Ovary (tissue), 3 donors: ENCODE measurements at regions not wholly inside any gene's neighbourhood (a gene's known extent, or its start where the extent isn't known, plus 50 kb on each side); places are given as distances from the start of the nearest gene placed in this dataset.

Experiments used
- POLR2A ChIP-seq: fragments of 450-650 bp; IDR thresholded peaks from one replicate; pipeline ENCODE4 v1.6.1; 2017; ENCODE audit warnings: antibody characterized with exemption, mild to moderate bottlenecking, moderate library complexity
- TF ChIP-seq, protein P1 (sequence below), 3 donors: fragments of 450-650 bp in 2 of 3; fragments of 200-600 bp in 1 of 3; IDR thresholded peaks; one replicate each; pipeline versions ENCODE4 v1.5.1 to v1.8.0; 2016 to 2022; ENCODE audit warnings: antibody characterized with exemption in 3 of 3, mild to moderate bottlenecking in 1 of 3
- donor health status: DM: no; HTN: no; CAD: no.

DNA sequence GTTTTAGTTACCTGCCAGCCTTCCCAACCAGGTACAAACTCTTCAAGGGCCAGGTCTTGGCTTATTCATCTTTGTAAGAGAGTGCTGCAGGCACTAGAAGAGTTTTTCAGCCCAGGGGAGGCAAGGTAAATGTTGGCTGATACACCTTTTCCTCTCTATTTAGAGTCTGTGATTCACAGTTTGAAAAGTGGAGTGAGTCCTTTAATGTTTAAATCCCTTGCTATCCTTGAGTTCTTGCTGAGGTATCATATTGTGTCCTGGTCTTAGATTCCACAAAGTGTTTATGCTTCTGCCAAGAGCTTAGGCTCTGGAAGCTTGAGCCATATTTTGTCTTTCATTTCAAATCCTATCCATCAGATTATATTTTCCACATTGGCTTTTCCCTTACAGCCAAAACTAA is 52.8 kb upstream of the CITED2 start:
- TF ChIP-seq, protein P1, sequence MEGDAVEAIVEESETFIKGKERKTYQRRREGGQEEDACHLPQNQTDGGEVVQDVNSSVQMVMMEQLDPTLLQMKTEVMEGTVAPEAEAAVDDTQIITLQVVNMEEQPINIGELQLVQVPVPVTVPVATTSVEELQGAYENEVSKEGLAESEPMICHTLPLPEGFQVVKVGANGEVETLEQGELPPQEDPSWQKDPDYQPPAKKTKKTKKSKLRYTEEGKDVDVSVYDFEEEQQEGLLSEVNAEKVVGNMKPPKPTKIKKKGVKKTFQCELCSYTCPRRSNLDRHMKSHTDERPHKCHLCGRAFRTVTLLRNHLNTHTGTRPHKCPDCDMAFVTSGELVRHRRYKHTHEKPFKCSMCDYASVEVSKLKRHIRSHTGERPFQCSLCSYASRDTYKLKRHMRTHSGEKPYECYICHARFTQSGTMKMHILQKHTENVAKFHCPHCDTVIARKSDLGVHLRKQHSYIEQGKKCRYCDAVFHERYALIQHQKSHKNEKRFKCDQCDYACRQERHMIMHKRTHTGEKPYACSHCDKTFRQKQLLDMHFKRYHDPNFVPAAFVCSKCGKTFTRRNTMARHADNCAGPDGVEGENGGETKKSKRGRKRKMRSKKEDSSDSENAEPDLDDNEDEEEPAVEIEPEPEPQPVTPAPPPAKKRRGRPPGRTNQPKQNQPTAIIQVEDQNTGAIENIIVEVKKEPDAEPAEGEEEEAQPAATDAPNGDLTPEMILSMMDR (IDR thresholded peaks at IDR 0.05): no peak
- TF ChIP-seq POLR2A: no peak
